ENCODE measurements at regions not wholly inside any gene's neighbourhood (a gene's known extent, or its start where the extent isn't known, plus 50 kb on each side); places are given as distances from the start of the nearest gene placed in this dataset.

- TF ChIP-seq CTCF (conservative IDR thresholded peaks at IDR 0.05 in 1 of 2, IDR thresholded peaks at IDR 0.05 in 1 of 2; ENCODE audit: extremely low read depth in 1 of 2, insufficient read depth in 1 of 2, low read depth in 1 of 2, low read length in 2 of 2) (no peak), EZH2 (IDR thresholded peaks at IDR 0.05; ENCODE audit: borderline replicate concordance, low read length) (no peak)
These were observed 88.5 kb upstream of the HIVEP1 start for GRCh38 chr6:11923621-11924020.

All from mammary epithelial cell (primary cell).